C4-2B (cell line): ENCODE measurements at regions not wholly inside any gene's neighbourhood (a gene's known extent, or its start where the extent isn't known, plus 50 kb on each side); places are given as distances from the start of the nearest gene placed in this dataset.

Experiments used
- H3K27ac ChIP-seq: fragments of 450-650 bp; 2 replicates; pipeline ENCODE4 v1.5.1; 2017
- ZFX ChIP-seq: fragments of 450-650 bp; IDR thresholded peaks from 2 replicates; pipeline ENCODE4 v1.6.1; 2017
- TF ChIP-seq, protein P1 (sequence below): fragments of 450-650 bp; conservative IDR thresholded peaks from 2 replicates; pipeline ENCODE4 v1.5.1; 2017; ENCODE audit warnings: mild to moderate bottlenecking

GRCh38 chr10:44828508-44829142 is 82.5 kb upstream of the TMEM72 start:
- H3K27ac ChIP-seq, result no peak overlapping the region
- TF ChIP-seq ZFX, result no peak
- TF ChIP-seq, protein P1, sequence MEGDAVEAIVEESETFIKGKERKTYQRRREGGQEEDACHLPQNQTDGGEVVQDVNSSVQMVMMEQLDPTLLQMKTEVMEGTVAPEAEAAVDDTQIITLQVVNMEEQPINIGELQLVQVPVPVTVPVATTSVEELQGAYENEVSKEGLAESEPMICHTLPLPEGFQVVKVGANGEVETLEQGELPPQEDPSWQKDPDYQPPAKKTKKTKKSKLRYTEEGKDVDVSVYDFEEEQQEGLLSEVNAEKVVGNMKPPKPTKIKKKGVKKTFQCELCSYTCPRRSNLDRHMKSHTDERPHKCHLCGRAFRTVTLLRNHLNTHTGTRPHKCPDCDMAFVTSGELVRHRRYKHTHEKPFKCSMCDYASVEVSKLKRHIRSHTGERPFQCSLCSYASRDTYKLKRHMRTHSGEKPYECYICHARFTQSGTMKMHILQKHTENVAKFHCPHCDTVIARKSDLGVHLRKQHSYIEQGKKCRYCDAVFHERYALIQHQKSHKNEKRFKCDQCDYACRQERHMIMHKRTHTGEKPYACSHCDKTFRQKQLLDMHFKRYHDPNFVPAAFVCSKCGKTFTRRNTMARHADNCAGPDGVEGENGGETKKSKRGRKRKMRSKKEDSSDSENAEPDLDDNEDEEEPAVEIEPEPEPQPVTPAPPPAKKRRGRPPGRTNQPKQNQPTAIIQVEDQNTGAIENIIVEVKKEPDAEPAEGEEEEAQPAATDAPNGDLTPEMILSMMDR, result no peak

GRCh38 chr10:44829426-44829825 is 81.7 kb upstream of the TMEM72 start:
- no peak for TF ChIP-seq ZFX
- TF ChIP-seq, protein P1, result no peak
- H3K27ac ChIP-seq, result no peak overlapping the region

DNA sequence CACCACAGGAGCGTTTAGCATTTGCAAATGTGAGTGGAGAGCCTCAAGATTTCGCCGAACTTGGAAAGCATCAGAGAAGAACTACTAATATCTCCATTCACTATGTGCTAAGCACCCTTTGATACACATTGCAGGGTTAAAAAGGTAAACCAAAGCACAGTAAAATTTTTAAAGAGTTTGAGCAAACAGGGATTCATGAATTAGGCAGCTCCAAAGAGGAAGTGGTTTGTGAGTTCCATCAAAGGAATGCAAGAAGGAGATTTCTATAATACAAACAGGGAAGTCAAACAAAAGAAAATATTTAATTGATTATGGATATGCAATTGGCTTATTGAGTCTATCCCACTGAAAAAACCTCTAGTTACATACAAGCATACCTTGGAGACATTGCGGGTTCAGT is 81.1 kb upstream of the TMEM72 start:
- TF ChIP-seq, protein P1, result no peak
- no peak for TF ChIP-seq ZFX
- H3K27ac ChIP-seq, result no peak overlapping the region

- TF ChIP-seq, protein P1, result no peak
- TF ChIP-seq ZFX, result no peak
- no peak overlapping the region for H3K27ac ChIP-seq
These were observed 79.6 kb upstream of the TMEM72 start for GRCh38 chr10:44831581-44831980.

GRCh38 chr10:44832595-44833390 is 78.3 kb upstream of the TMEM72 start:
- TF ChIP-seq, protein P1, result no peak
- TF ChIP-seq ZFX, result no peak
- no peak overlapping the region for H3K27ac ChIP-seq

DNA sequence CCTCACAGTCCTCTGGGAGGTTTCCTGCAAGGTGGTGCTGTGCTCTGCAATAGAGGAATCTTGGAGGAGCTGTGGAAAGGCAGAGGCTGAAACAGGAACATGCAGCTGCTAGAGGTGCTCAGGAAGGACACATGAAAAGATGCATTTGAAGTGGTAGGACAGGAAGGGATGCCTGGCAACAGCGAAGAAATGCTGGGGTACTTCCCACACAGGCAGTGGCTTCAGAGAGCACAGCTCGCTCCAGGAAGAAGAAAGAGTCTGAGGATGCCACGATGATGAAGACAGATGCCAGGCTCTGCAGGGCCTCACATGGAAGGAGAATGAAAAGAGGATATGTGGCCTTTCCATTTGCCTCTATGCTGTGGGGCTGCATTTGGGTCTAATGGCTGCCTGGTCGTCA is 77.0 kb upstream of the TMEM72 start:
- TF ChIP-seq, protein P1, result no peak
- no peak for TF ChIP-seq ZFX

GRCh38 chr10:44835300-44835699 is 75.8 kb upstream of the TMEM72 start:
- no peak overlapping the region for H3K27ac ChIP-seq
- no peak for TF ChIP-seq ZFX
- TF ChIP-seq, protein P1, result no peak

More for the DNA sequence above, 77.0 kb upstream of the TMEM72 start:
- H3K27ac ChIP-seq, result no peak overlapping the region
